Hippocampal formation (tissue), 2 donors: ENCODE measurements at regions not wholly inside any gene's neighbourhood (a gene's known extent, or its start where the extent isn't known, plus 50 kb on each side); places are given as distances from the start of the nearest gene placed in this dataset.

Experiments used
- DNase-seq, 2 donors: peaks; one replicate each; lab custom pipeline; 2025; lab: John Stamatoyannopoulos, UW

GRCh38 chr6:40973304-40973703, 65.7 kb downstream of the UNC5CL start:
- DNase-seq: no peak

GRCh38 chr6:40972814-40973213, 66.2 kb downstream of the UNC5CL start:
- no peak for DNase-seq

- no peak for DNase-seq
Observed at GRCh38 chr6:40972190-40972589, 66.8 kb downstream of the UNC5CL start.

GRCh38 chr6:40968620-40969164, 70.3 kb downstream of the UNC5CL start:
- no peak for DNase-seq

GRCh38 chr6:40966860-40967259, 72.2 kb downstream of the UNC5CL start:
- DNase-seq: no peak

- DNase-seq: no peak
Observed at GRCh38 chr6:40965046-40965445, 74.0 kb downstream of the UNC5CL start.

GRCh38 chr6:40963019-40963418, 76.0 kb downstream of the UNC5CL start:
- no peak for DNase-seq

GRCh38 chr6:40962241-40962640, 76.8 kb downstream of the UNC5CL start:
- no peak for DNase-seq

- no peak for DNase-seq
Observed at GRCh38 chr6:40961831-40962230, 77.2 kb downstream of the UNC5CL start.

- no peak for DNase-seq
Observed at GRCh38 chr6:40960742-40961430, 78.1 kb downstream of the UNC5CL start.

GRCh38 chr6:40959781-40960327, 79.2 kb downstream of the UNC5CL start:
- no peak for DNase-seq

GRCh38 chr6:40958738-40959137, 80.3 kb downstream of the UNC5CL start:
- no peak for DNase-seq

GRCh38 chr6:40957616-40958492, 81.2 kb downstream of the UNC5CL start:
- DNase-seq: no peak

- no peak for DNase-seq
Observed at GRCh38 chr6:40956936-40957335, 82.1 kb downstream of the UNC5CL start.

- DNase-seq: no peak
Observed at GRCh38 chr6:40955178-40955545, 83.9 kb downstream of the UNC5CL start.

- DNase-seq: no peak
Observed at GRCh38 chr6:40954446-40955177, 84.4 kb downstream of the UNC5CL start.

- no peak for DNase-seq
Observed at GRCh38 chr6:40953486-40953885, 85.5 kb downstream of the UNC5CL start.

- DNase-seq: no peak
Observed at GRCh38 chr6:40950986-40951698, 87.9 kb downstream of the UNC5CL start.

- no peak for DNase-seq
Observed at GRCh38 chr6:40948570-40948969, 90.5 kb downstream of the UNC5CL start.

- DNase-seq: no peak
Observed at GRCh38 chr6:40947876-40948526, 91.0 kb downstream of the UNC5CL start.

GRCh38 chr6:40946738-40947301, 92.2 kb downstream of the UNC5CL start:
- DNase-seq: no peak
